T47D (cell line): ENCODE measurements at regions not wholly inside any gene's neighbourhood (a gene's known extent, or its start where the extent isn't known, plus 50 kb on each side); places are given as distances from the start of the nearest gene placed in this dataset.
A peak's percentile ranks its signal among the peaks of the same experiment; 100 is the strongest.
"Not testable (repeated sequence)": the region's sequence is repeated elsewhere in the genome, so short reads cannot be mapped to it uniquely, and the experiment has no call there.

ENCODE experiments used
- DNase-seq, 2 experiments: peaks; one replicate each; pipeline versions ENCODE4 v3.0.0 to v3.0.0-alpha.2; 2011 to 2012; ENCODE audit warnings: low read depth in 1 of 2, low spot score in 1 of 2
- JUND ChIP-seq: IDR thresholded peaks from 2 replicates; pipeline ENCODE4 v1.6.1; 2012; ENCODE audit warnings: low read depth
- in situ Hi-C: cut with HindIII; loops from 2 replicates; pipeline ENCODE4 v1.10.0; 2016; ENCODE audit warnings: low sequenced_read_pairs, low pct_unique_long_range_greater_than_20kb

DNA sequence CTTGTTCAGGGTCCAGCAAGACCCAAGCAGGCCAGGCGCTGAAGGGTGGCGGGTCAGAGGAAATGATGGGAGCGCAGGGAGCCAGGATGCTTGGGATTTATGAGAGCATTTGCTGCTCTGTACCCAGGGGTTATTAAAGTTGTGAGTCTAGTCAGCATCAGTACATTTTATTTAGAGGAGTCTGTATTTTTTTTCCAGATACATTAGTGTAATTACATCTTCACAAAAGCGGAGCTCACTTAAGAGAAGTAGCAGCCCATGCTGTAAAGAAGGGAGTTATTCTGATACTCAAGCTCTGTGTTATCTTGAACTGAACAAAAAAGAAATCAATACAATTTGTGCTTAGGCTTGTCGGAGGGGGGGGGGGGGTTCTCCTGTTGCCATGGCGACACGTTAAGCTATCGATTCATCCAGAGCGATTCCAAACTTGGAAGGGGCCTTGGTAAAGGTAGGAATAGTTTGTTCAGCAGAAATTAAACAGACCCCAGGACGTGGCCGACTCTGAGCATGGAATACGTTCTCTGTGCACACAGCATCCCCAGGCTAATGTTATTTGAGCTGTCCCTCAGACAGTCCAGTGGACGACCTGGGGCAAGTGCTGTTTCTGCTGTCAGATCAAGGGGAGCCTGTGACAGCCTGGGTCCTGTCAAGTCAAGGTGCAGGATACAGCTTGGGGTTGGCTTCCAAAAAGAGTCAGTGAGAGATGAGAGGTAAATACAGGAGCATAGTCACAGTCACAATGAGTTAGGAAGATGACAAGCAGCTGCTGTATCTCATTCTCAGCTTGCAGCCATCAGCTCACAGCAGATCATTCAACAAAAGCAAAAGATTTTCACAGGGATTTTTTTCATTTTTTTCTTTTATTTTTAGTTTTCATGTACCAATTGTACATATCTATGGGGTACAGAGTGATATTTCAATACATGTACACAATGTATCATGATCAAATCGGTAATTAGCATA lies 387.6 kb downstream of the DCDC2C start:
- in situ Hi-C loops, result no loop called here
- no peak for DNase-seq
- TF ChIP-seq JUND, result no peak

DNA sequence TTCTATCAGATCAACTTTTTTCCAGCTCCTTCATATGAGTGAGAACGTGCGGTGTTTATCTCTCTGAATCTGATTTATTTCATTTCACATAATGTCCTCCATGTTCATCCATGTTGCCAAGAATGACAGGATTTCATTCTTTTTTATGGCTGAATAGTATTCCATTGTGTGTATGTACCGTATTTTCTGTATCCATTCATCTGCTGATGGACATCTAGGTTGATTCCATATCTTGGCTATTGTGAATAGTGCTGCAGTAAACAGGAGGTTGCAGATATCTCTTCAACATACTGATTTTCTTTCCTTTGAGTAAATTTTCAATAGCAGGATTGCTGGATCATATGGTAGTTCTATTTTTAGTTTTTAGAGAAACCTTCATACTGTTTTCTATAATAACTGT lies 388.5 kb downstream of the DCDC2C start:
- in situ Hi-C loops, result no loop called here

DNA sequence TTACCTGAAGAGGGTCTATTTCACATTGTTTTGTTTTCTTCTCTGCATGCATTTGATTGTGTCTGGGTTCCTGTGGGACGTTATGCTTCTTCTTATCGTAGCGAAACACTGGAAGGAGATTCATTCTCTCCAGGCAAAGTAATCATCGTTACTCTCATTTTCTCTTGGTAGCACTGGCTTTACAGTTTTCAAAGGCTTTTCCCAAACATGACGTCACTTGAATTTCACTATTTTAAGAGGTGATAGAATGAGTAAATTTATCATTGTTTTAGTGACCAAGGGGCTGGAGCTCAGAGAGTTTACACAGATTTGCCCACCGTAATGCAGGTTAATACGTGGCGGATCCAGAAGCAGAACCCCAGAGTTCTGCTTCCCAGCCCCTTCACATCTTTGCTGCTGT lies 391.4 kb downstream of the DCDC2C start:
- no peak for DNase-seq
- in situ Hi-C loops, result no loop called here
- TF ChIP-seq JUND, result no peak

More for the DNA sequence above, 388.5 kb downstream of the DCDC2C start:
- TF ChIP-seq JUND, result no peak
- no peak for DNase-seq

DNA sequence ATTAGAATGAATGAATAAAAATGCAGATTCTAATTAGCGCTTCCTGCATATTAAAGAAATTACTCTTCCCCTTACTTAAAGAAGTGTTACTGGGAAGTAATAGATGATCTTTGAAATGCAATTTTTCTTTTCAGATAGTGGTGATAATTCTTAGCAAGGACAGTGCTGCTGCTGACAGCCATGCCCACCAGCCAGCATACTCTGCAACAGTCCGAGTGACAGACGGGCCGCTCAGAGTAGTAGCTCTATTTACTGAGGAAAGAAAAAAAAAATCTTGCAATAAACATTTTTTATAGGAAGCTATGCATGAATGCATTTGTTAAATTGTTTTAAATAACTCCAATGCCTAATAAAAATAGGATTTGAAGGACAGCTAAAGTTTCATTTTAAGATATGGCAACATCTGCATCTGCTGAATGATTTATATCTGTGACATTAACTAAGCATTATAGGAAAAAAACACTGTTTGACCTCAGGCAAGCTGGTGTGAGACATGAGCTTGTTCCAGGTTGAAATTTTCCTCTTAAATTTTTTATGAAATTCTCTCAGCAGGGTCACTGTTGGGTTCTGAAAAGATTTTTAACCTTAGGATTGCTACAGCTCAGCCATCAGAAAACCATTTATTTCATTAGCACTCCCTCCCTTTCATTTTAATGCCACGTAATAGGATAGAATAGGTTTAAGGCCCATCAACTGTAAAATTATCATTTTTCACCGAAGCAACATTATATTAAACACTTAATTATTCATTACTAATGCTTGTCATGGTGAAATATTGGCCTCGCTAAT lies 393.8 kb downstream of the DCDC2C start:
- no peak for TF ChIP-seq JUND
- no peak for DNase-seq
- in situ Hi-C loops, result no loop called here

DNA sequence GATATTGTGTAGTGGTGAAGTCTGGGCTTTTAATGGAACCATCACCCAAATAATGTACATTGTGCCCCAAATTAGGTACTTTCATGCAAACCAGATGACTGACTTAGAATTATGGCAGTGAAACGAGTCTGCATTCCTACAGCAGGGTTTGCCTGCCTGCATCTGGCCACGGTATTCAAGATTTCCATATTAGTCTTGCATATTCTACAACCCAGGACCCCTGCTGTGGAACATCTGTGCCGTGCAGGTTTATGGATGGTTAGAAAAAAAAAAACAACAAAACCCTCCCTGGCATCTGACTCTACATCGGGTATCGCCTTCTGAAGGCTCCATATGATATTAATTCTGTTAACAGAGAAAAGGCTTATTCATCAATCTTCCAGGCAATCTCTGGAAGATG lies 394.8 kb downstream of the DCDC2C start:
- in situ Hi-C loops, result no loop called here
- no peak for DNase-seq
- no peak for TF ChIP-seq JUND

DNA sequence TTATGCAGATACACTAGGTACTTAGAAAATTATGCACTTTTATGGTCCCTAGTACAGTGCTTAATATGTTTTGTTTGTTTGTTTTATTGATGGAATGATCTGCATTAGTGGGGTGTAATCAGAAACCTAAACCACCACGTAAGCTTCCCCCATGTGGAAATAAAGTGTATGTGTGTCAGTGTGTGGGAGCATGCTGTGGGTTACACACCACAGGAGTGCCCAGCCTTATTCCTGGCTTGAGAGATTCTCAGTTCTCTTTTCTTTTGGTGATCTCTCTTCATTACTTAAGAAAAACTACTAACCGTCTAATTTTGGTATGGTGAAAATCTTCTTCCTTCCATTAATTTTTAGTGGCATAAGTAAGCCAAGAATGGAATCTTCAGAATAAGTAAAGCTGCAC lies 398.6 kb downstream of the DCDC2C start:
- DNase-seq, result no peak
- in situ Hi-C loops, result no loop called here
- TF ChIP-seq JUND, result no peak

DNA sequence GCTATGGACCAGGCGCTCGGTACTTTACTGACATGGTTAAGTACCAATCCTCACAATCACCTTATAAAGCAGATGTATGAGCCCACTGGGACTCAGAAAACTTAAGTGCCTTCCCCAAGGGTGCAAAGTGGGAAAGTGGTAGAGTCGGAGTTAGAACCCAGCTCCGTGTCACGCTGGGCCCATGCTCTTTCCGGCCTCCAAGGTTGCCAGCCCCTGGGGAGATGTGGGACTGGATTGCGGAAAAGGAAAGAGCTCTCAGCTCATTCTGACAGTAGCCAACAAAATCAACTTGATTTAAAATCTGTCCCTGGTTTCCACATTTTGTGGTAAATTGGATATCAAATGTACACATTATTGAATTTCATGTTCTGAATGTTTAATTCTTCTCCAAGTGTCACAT lies 403.8 kb downstream of the DCDC2C start:
- TF ChIP-seq JUND, result no peak
- no peak for DNase-seq
- in situ Hi-C loops, result no loop called here

DNA sequence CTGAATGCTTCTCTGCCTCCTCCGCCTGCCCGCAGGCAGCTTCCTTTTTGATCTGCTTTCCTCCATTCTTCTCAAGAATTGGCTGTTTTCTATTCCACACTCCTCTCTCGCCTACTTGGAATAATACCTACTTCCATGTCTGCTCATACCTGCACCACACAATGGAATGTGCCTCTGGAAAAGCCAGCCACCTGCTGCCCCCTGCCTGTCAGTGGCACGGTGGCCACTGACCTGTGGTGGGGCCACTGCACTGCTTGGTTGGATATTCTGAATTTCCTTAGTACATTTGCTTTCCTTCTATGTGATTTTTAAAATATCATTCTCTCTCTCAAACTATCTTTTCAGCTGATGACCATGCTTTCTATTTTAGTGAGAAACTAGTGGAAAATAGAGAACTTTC lies 406.9 kb downstream of the DCDC2C start:
- TF ChIP-seq JUND, result no peak
- in situ Hi-C loops, result no loop called here
- no peak for DNase-seq

DNA sequence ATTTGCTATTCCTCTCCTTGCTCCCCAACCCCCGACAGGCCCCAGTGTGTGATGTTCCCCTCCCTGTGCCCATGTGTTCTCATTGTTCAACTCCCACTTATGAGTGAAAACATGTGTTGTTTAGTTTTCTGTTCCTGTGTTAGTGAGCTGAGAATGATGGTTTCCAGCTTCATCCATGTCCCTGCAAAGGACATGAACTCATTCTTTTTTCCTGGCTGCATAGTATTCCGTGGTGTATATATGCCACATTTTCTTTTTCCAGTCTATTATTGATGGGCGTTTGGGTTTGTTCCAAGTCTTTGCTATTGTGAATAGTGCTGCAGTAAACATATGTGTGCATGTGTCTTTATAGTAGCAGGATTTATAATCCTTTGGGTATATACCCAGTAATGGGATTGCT lies 412.1 kb downstream of the DCDC2C start:
- in situ Hi-C loops, DNase-seq: not testable (repeated sequence)

DNA sequence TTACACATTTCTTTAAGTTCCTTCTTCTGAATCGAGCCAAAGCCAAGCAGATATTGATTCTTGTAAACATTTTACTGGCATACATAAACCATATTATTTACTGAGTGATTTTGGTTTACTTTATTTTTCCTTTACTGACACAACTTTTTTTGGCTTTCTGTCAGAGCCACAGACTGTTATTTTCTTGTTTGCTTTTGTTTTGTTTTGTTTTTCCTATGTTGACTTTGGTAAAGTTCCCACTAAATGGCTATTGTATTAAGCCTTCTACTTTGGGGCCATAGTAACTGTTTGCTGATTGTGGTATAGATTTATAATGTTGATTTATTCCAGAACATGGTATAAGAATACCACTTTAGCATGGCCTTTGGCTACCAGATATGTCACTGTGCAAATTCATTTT lies 419.4 kb downstream of the DCDC2C start:
- in situ Hi-C loops, result no loop called here
- peak in 1 of 2 experiments; percentile 73 for DNase-seq
- TF ChIP-seq JUND, result no peak

DNA sequence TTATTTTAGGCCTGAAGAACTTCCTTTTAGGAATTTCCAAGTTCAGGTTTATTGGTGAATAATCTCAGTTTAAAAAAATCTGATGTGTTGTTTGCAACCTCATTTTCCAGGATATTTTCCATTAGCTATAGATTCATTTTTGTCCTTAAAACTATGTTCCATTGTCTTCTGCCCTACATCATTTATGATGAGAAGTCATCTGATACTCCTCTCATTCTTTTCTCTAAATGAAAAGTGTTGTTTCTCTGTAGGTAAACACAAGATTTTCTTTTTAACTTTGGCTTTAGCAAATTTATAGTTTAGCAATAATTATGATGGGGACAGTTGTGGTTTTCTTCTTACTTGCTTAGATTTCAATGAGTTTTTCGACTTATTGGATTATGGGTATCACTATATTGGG lies 427.3 kb downstream of the DCDC2C start:
- no peak for DNase-seq

DNA sequence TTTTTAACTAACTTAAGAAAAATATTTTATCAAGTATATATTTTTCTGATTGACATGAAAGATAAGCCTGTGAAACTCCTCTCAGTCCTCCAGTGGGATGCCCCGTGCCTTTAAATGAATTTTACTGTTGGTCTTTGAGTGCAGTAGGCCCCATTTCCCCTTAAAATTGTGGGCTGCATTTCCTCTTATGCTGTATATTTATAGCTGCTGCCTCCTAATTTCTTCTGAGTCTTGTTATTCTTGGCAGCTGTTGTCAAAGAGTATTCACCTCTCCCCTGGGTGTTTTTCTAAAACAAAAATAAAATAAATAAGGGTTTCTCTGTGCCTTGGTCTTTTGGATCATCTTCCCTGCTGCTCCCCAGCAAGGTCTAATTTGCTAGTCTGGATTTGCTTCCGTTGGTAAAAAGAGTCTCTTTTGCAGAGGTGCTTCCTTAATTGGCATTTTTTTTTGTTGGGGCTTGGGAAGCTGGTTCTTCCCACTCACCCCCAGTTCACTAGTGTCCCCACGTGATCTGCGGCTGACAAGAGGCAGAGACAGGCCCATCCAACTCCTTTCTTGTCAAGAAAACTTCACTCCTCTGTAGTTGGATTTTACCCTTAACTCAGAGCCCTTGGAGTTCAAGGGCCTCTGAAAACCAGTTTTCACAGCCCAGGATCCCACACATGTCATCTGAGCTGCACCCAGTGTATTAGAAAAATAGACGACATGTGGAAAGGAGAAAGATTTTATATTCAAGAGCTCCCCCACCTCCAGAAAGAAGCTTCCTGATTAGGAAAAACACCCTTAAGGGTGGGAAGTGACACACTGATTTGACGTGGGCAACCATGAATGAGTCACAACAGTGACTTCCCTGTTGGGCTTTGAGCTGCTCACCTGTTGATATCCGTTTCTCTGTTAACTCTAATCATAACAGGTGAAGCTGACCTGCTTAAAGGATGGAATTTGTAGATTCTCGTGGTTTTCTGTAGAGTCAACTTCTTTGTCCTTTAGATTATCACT lies 431.5 kb downstream of the DCDC2C start:
- no peak for TF ChIP-seq JUND
- in situ Hi-C loops, result no loop called here
- no peak for DNase-seq

More for the DNA sequence above, 427.3 kb downstream of the DCDC2C start:
- in situ Hi-C loops, result no loop called here
- TF ChIP-seq JUND, result no peak
